ENCODE measurements at regions not wholly inside any gene's neighbourhood (a gene's known extent, or its start where the extent isn't known, plus 50 kb on each side); places are given as distances from the start of the nearest gene placed in this dataset.

DNA sequence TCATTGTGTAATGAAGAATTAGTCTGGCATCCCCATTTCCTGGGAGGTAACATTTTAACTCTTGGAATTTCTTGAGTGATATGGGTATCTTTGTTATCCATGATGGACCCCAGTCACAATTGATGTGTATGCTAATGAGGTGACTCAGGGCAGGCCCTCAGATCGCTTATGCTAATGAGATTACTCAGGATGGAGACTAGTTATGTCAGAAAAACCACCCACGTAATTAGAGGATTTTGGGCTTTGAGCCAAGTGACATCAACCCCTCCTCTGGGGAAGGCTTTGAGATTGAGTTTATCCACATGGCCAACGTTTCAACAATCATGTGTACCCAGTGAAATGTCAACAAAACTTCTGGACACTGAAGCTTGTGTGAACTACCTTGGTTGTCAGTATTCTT is 772.7 kb downstream of the STPG2 start:
- DNase-seq = no peak
- no peaks in the 10 kb centered on the region for H3K9me3 ChIP-seq (ENCODE audit: control insufficient read depth in 1 of 2, low read length in 2 of 2)
- H3K9me3 Mint-ChIP-seq = peaks cover 0 to 12% (median 8%) of the 10 kb centered on the region in 8 donors
- no peak overlapping the region for H3K4me3 ChIP-seq (ENCODE audit: low read length in 2 of 2)
- intact Hi-C loops (cut with micrococcal nuclease) = no loop called here
- POLR2A ChIA-PET (ENCODE audit: partially characterized antibody) = no interaction called here
- no peaks in the 10 kb centered on the region for H3K36me3 Mint-ChIP-seq
- no peaks in the 10 kb centered on the region for H3K4me1 ChIP-seq (ENCODE audit: insufficient read depth, low read length)
- H3K27me3 Mint-ChIP-seq = no peaks in the 10 kb centered on the region
- H3K27ac Mint-ChIP-seq = no peak overlapping the region
- CTCF ChIA-PET (ENCODE audit: partially characterized antibody) = no interaction called here
- H3K27me3 ChIP-seq (ENCODE audit: insufficient read depth, low read length) = no peaks in the 10 kb centered on the region
- H3K4me1 Mint-ChIP-seq = no peaks in the 10 kb centered on the region
- no peaks in the 10 kb centered on the region for H3K36me3 ChIP-seq (ENCODE audit: insufficient read depth, low read length)
- H3K27ac ChIP-seq (ENCODE audit: low read depth, low read length) = no peak overlapping the region
- H3K4me3 Mint-ChIP-seq = no peak overlapping the region

DNA sequence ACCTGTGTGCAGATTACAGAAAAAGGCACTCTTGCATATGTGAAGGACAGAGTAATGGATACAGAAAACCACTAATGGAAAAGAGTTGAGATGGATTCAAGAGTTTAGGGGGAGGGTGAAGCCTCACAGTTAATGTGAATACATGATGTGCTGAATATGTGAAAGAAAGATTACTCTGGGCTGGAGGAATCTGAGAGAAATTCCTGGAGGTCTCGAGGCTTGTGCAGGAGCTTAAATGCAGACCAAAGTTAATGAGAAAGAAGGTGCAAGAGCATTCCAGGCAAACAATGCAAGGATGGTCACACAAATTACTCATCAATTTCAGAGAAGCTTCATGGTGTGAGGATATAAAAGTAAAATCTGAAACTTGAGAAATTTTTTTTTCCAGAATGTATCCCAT is 768.8 kb downstream of the STPG2 start:
- Histone ChIP-seq H3K9me3 (ENCODE audit: control insufficient read depth in 1 of 2, low read length in 2 of 2) (no peaks in the 10 kb centered on the region), H3K4me3 (ENCODE audit: low read length in 2 of 2) (no peak overlapping the region), H3K27ac (ENCODE audit: low read depth, low read length) (no peak overlapping the region), H3K36me3 (ENCODE audit: insufficient read depth, low read length) (no peaks in the 10 kb centered on the region), H3K27me3 (ENCODE audit: insufficient read depth, low read length) (no peaks in the 10 kb centered on the region), H3K4me1 (ENCODE audit: insufficient read depth, low read length) (no peaks in the 10 kb centered on the region)
- no peaks in the 10 kb centered on the region for H3K4me1 Mint-ChIP-seq
- peaks cover 0 to 11% (median 5%) of the 10 kb centered on the region in 8 donors for H3K9me3 Mint-ChIP-seq
- H3K27ac Mint-ChIP-seq = no peak overlapping the region
- intact Hi-C loops (cut with micrococcal nuclease) = no loop called here
- H3K36me3 Mint-ChIP-seq = no peaks in the 10 kb centered on the region
- H3K27me3 Mint-ChIP-seq = no peaks in the 10 kb centered on the region
- H3K4me3 Mint-ChIP-seq = no peak overlapping the region
- POLR2A ChIA-PET (ENCODE audit: partially characterized antibody) = no interaction called here
- CTCF ChIA-PET (ENCODE audit: partially characterized antibody) = no interaction called here
- DNase-seq = no peak

DNA sequence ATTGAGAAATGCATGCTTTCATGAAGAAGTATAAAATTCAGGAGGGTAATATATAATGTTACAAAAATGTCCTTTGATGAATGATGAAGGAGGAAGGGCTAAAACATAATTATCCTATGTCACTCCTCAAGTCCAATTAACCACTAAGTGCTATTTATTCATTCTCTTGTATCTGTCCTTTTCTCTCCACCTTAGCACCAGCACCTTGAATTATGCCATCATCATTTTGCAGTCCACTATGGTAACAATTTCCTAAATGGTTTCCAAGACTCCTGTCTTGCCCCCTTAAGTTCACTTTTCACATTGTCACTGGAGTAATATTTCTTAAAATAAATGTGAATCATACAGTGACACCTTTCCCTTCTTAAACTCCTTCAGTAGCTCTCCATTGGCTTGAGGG is 756.3 kb downstream of the STPG2 start:
- Mint-ChIP-seq H3K27ac (no peak overlapping the region), H3K9me3 (peaks cover 0 to 7% (median 2%) of the 10 kb centered on the region in 8 donors), H3K4me3 (no peak overlapping the region), H3K27me3 (no peaks in the 10 kb centered on the region), H3K36me3 (no peaks in the 10 kb centered on the region), H3K4me1 (no peaks in the 10 kb centered on the region)
- Histone ChIP-seq H3K4me1 (ENCODE audit: insufficient read depth, low read length) (no peaks in the 10 kb centered on the region), H3K27me3 (ENCODE audit: insufficient read depth, low read length) (no peaks in the 10 kb centered on the region), H3K4me3 (ENCODE audit: low read length in 2 of 2) (no peak overlapping the region), H3K9me3 (ENCODE audit: control insufficient read depth in 1 of 2, low read length in 2 of 2) (no peaks in the 10 kb centered on the region), H3K27ac (ENCODE audit: low read depth, low read length) (no peak overlapping the region), H3K36me3 (ENCODE audit: insufficient read depth, low read length) (no peaks in the 10 kb centered on the region)
- intact Hi-C loops (cut with micrococcal nuclease) = no loop called here
- no peak for DNase-seq
- POLR2A ChIA-PET (ENCODE audit: partially characterized antibody) = no interaction called here
- CTCF ChIA-PET (ENCODE audit: partially characterized antibody) = no interaction called here

DNA sequence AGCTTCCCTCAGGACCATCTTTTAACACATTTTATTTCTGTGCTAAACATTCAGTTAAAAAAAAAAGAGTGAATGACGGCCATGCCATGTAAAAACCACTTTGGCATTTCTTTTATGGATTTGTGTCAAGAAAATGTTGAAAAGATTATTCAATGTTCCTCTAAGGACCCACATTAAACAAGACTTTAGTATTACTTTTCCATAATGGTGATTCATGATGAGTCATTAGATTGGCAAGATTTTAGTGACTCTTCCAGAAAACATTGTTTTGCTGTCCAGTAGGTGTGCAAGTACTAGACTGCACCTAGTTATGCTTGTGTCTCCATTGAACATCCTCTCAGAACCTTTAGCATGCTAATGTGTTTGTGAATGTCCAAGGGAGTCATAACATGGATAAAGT is 748.6 kb downstream of the STPG2 start:
- DNase-seq = no peak
- Histone ChIP-seq H3K4me1 (ENCODE audit: insufficient read depth, low read length) (no peaks in the 10 kb centered on the region), H3K9me3 (ENCODE audit: control insufficient read depth in 1 of 2, low read length in 2 of 2) (no peaks in the 10 kb centered on the region), H3K27ac (ENCODE audit: low read depth, low read length) (no peak overlapping the region), H3K4me3 (ENCODE audit: low read length in 2 of 2) (no peak overlapping the region), H3K27me3 (ENCODE audit: insufficient read depth, low read length) (no peaks in the 10 kb centered on the region), H3K36me3 (ENCODE audit: insufficient read depth, low read length) (no peaks in the 10 kb centered on the region)
- CTCF ChIA-PET (ENCODE audit: partially characterized antibody) = no interaction called here
- H3K4me3 Mint-ChIP-seq = no peak overlapping the region
- no peaks in the 10 kb centered on the region for H3K4me1 Mint-ChIP-seq
- H3K9me3 Mint-ChIP-seq = peaks cover 0 to 8% (median 5%) of the 10 kb centered on the region in 8 donors
- H3K36me3 Mint-ChIP-seq = no peaks in the 10 kb centered on the region
- H3K27ac Mint-ChIP-seq = no peak overlapping the region
- no peaks in the 10 kb centered on the region for H3K27me3 Mint-ChIP-seq
- POLR2A ChIA-PET (ENCODE audit: partially characterized antibody) = no interaction called here
- intact Hi-C loops (cut with micrococcal nuclease) = no loop called here

DNA sequence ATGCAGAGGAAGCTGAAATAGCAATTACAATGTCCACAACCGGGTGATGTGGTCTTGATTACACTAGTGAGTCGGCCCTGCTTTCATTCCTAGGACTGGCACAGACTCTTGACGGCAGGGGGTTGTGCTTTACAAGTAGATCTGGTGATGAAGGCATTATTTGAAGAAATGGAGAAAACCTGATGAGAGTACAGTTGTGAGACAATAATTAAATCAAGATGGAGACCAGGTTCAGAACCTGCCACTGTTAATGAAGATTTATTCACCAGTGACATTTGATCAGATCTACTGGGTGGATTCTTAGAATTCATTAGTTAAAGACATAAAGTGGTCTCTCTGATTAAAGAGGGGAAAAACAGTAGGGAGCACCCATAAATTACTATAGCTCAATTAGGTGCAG is 747.2 kb downstream of the STPG2 start:
- Histone ChIP-seq H3K36me3 (ENCODE audit: insufficient read depth, low read length) (no peaks in the 10 kb centered on the region), H3K4me1 (ENCODE audit: insufficient read depth, low read length) (no peaks in the 10 kb centered on the region), H3K27ac (ENCODE audit: low read depth, low read length) (no peak overlapping the region), H3K4me3 (ENCODE audit: low read length in 2 of 2) (no peak overlapping the region), H3K27me3 (ENCODE audit: insufficient read depth, low read length) (no peaks in the 10 kb centered on the region), H3K9me3 (ENCODE audit: control insufficient read depth in 1 of 2, low read length in 2 of 2) (no peaks in the 10 kb centered on the region)
- Mint-ChIP-seq H3K4me3 (no peak overlapping the region), H3K36me3 (no peaks in the 10 kb centered on the region), H3K9me3 (peaks cover 0 to 13% (median 7%) of the 10 kb centered on the region in 8 donors), H3K4me1 (no peaks in the 10 kb centered on the region), H3K27me3 (no peaks in the 10 kb centered on the region), H3K27ac (no peak overlapping the region)
- CTCF ChIA-PET (ENCODE audit: partially characterized antibody) = no interaction called here
- no peak for DNase-seq
- POLR2A ChIA-PET (ENCODE audit: partially characterized antibody) = no interaction called here
- intact Hi-C loops (cut with micrococcal nuclease) = no loop called here

- CTCF ChIA-PET (ENCODE audit: partially characterized antibody) = no interaction called here
- POLR2A ChIA-PET (ENCODE audit: partially characterized antibody) = no interaction called here
- no peak overlapping the region for H3K4me3 Mint-ChIP-seq
- H3K27me3 ChIP-seq (ENCODE audit: insufficient read depth, low read length) = no peaks in the 10 kb centered on the region
- no peaks in the 10 kb centered on the region for H3K9me3 ChIP-seq (ENCODE audit: control insufficient read depth in 1 of 2, low read length in 2 of 2)
- H3K36me3 Mint-ChIP-seq = no peaks in the 10 kb centered on the region
- no peaks in the 10 kb centered on the region for H3K36me3 ChIP-seq (ENCODE audit: insufficient read depth, low read length)
- H3K4me1 Mint-ChIP-seq = no peaks in the 10 kb centered on the region
- no peak for DNase-seq
- intact Hi-C loops (cut with micrococcal nuclease) = no loop called here
- H3K4me3 ChIP-seq (ENCODE audit: low read length in 2 of 2) = no peak overlapping the region
- no peaks in the 10 kb centered on the region for H3K4me1 ChIP-seq (ENCODE audit: insufficient read depth, low read length)
- H3K27me3 Mint-ChIP-seq = no peaks in the 10 kb centered on the region
- H3K9me3 Mint-ChIP-seq = peaks cover 0 to 14% (median 7%) of the 10 kb centered on the region in 8 donors
- H3K27ac ChIP-seq (ENCODE audit: low read depth, low read length) = no peak overlapping the region
- H3K27ac Mint-ChIP-seq = no peak overlapping the region
These were observed 746.7 kb downstream of the STPG2 start for GRCh38 chr4:97396605-97397004.

DNA sequence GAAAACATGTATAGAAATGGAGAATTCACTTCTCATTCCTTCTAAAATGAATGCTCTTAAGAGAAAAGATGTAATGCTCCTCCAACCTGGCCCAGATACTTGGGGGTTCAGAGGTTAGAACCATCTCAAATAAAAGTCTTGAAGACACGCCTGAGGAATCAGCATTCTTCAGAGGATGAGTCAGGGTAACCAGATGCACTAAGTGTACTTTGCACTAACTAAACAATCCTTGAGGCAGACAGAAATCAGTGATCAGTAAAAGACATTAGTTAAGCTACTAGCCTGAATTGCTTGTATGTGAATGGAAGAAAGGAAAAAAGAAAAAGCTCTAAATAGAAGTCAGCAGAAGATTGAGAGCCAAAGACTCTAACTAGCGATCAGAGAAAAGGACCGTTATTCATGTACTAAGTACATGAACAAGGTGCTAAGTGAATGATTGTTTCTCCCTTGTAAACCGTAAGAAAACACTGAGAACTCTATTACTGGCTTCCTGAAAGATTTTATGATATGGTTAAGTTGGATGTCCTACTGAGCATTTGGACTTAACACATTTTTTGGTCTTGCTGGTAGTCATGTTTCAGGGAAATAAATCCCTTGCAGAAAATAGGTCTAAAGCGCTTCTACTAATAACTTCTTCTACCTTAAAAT is 738.3 kb downstream of the STPG2 start:
- Mint-ChIP-seq H3K36me3 (no peaks in the 10 kb centered on the region), H3K4me1 (peaks cover 0 to 1% (median 0%) of the 10 kb centered on the region in 4 donors), H3K9me3 (peaks cover 2 to 23% (median 9%) of the 10 kb centered on the region in 8 donors), H3K27ac (no peak overlapping the region), H3K4me3 (no peak overlapping the region), H3K27me3 (no peaks in the 10 kb centered on the region)
- intact Hi-C loops (cut with micrococcal nuclease) = no loop called here
- POLR2A ChIA-PET (ENCODE audit: partially characterized antibody) = no interaction called here
- no peaks in the 10 kb centered on the region for H3K4me1 ChIP-seq (ENCODE audit: insufficient read depth, low read length)
- H3K9me3 ChIP-seq (ENCODE audit: control insufficient read depth in 1 of 2, low read length in 2 of 2) = no peaks in the 10 kb centered on the region
- H3K27me3 ChIP-seq (ENCODE audit: insufficient read depth, low read length) = no peaks in the 10 kb centered on the region
- DNase-seq = no peak
- H3K36me3 ChIP-seq (ENCODE audit: insufficient read depth, low read length) = no peaks in the 10 kb centered on the region
- H3K27ac ChIP-seq (ENCODE audit: low read depth, low read length) = no peak overlapping the region
- no peak overlapping the region for H3K4me3 ChIP-seq (ENCODE audit: low read length in 2 of 2)
- CTCF ChIA-PET (ENCODE audit: partially characterized antibody) = no interaction called here

DNA sequence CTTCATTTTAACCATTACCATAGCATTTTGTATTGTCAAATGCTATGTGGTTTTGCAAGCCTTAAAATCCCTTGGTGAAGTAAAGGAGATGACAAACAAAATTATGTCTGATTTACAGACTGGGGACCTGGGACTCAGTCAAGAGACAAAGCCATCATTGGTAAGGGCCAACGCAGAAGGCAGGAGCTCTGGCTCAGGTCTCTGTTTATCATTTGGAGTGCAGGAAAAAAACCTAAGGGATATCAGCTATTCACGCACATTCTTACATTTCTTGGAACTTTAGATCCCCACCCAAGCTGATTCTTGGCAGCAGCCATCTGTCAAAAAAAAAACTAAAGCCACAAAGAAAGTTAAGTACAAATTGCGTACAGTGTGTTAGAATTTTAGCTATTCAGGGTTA is 731.9 kb downstream of the STPG2 start:
- H3K9me3 ChIP-seq (ENCODE audit: control insufficient read depth in 1 of 2, low read length in 2 of 2) = no peaks in the 10 kb centered on the region
- H3K27me3 ChIP-seq (ENCODE audit: insufficient read depth, low read length) = no peaks in the 10 kb centered on the region
- intact Hi-C loops (cut with micrococcal nuclease) = no loop called here
- Mint-ChIP-seq H3K36me3 (no peaks in the 10 kb centered on the region), H3K4me1 (no peaks in the 10 kb centered on the region), H3K4me3 (no peak overlapping the region), H3K27me3 (no peaks in the 10 kb centered on the region), H3K9me3 (peaks cover 0 to 13% (median 8%) of the 10 kb centered on the region in 8 donors), H3K27ac (no peak overlapping the region)
- POLR2A ChIA-PET (ENCODE audit: partially characterized antibody) = no interaction called here
- H3K4me3 ChIP-seq (ENCODE audit: low read length in 2 of 2) = no peak overlapping the region
- no peak overlapping the region for H3K27ac ChIP-seq (ENCODE audit: low read depth, low read length)
- CTCF ChIA-PET (ENCODE audit: partially characterized antibody) = no interaction called here
- H3K36me3 ChIP-seq (ENCODE audit: insufficient read depth, low read length) = no peaks in the 10 kb centered on the region
- DNase-seq = no peak
- H3K4me1 ChIP-seq (ENCODE audit: insufficient read depth, low read length) = no peaks in the 10 kb centered on the region

Data from CD4-positive, alpha-beta memory T cell (primary cell).